GM18868 (cell line): ENCODE measurements at regions not wholly inside any gene's neighbourhood (a gene's known extent, or its start where the extent isn't known, plus 50 kb on each side); places are given as distances from the start of the nearest gene placed in this dataset.

ENCODE experiments used
- ATAC-seq: cut with Tn5 transposase; IDR thresholded peaks from one replicate; pipeline ENCODE4 v1.9.1; 2021; ENCODE audit warnings: mild to moderate bottlenecking, moderate library complexity; ENCODE audit not compliant: unreplicated experiment

- ATAC-seq, result peak; percentile 91
Measured at GRCh38 chr16:66315210-66315825, 51.2 kb upstream of the CDH5 start.

GRCh38 chr16:66311306-66311705 is 55.2 kb upstream of the CDH5 start:
- no peak for ATAC-seq

GRCh38 chr16:66309215-66309807 is 57.2 kb upstream of the CDH5 start:
- ATAC-seq, result no peak

- ATAC-seq, result no peak
Measured at GRCh38 chr16:66308096-66308495, 58.4 kb upstream of the CDH5 start.

- no peak for ATAC-seq
Measured at GRCh38 chr16:66306366-66307150, 59.9 kb upstream of the CDH5 start.

- no peak for ATAC-seq
Measured at GRCh38 chr16:66304961-66305360, 61.5 kb upstream of the CDH5 start.

GRCh38 chr16:66304151-66304550 is 62.3 kb upstream of the CDH5 start:
- ATAC-seq, result no peak

- ATAC-seq, result no peak
Measured at GRCh38 chr16:66300501-66300900, 66.0 kb upstream of the CDH5 start.

- ATAC-seq, result no peak
Measured at GRCh38 chr16:66300037-66300436, 66.5 kb upstream of the CDH5 start.

GRCh38 chr16:66299349-66299748 is 67.1 kb upstream of the CDH5 start:
- no peak for ATAC-seq

- no peak for ATAC-seq
Measured at GRCh38 chr16:66298571-66299120, 67.8 kb upstream of the CDH5 start.

GRCh38 chr16:66298006-66298405 is 68.5 kb upstream of the CDH5 start:
- ATAC-seq, result no peak

- ATAC-seq, result no peak
Measured at GRCh38 chr16:66296591-66296990, 69.9 kb upstream of the CDH5 start.

GRCh38 chr16:66295761-66296546 is 70.5 kb upstream of the CDH5 start:
- ATAC-seq, result no peak

- ATAC-seq, result no peak
Measured at GRCh38 chr16:66295213-66295612, 71.3 kb upstream of the CDH5 start.

- no peak for ATAC-seq
Measured at GRCh38 chr16:66294507-66294906, 72.0 kb upstream of the CDH5 start.

GRCh38 chr16:66293932-66294331 is 72.6 kb upstream of the CDH5 start:
- no peak for ATAC-seq

- no peak for ATAC-seq
Measured at GRCh38 chr16:66293207-66293735, 73.2 kb upstream of the CDH5 start.

GRCh38 chr16:66292241-66292935 is 74.1 kb upstream of the CDH5 start:
- no peak for ATAC-seq

- no peak for ATAC-seq
Measured at GRCh38 chr16:66291833-66292232, 74.7 kb upstream of the CDH5 start.
